Mammary epithelial cell (primary cell): ENCODE measurements at regions not wholly inside any gene's neighbourhood (a gene's known extent, or its start where the extent isn't known, plus 50 kb on each side); places are given as distances from the start of the nearest gene placed in this dataset.

Source experiments
- CTCF ChIP-seq, 2 donors: IDR thresholded peaks in 1 of 2; conservative IDR thresholded peaks in 1 of 2; 2 replicates each; pipeline ENCODE4 v1.5.1; 2011 to 2012; ENCODE audit warnings: inconsistent platforms in 2 of 2, low read length in 2 of 2, mild to moderate bottlenecking in 2 of 2, control low read depth in 1 of 2, low read depth in 1 of 2; ENCODE audit not compliant: insufficient read depth in 1 of 2; ENCODE audit errors: extremely low read depth in 1 of 2
- EZH2 ChIP-seq: IDR thresholded peaks from 2 replicates; pipeline ENCODE4 v1.6.1; 2012; ENCODE audit warnings: low read length, inconsistent platforms, borderline replicate concordance

- no peak for TF ChIP-seq EZH2
- TF ChIP-seq CTCF (conservative IDR thresholded peaks at IDR 0.05 in 1 of 2, IDR thresholded peaks at IDR 0.05 in 1 of 2; ENCODE audit: extremely low read depth in 1 of 2, insufficient read depth in 1 of 2, low read depth in 1 of 2, low read length in 2 of 2): no peak
Observed at GRCh38 chr10:44674536-44675386, 236.4 kb upstream of the TMEM72 start.
